ENCODE measurements at regions not wholly inside any gene's neighbourhood (a gene's known extent, or its start where the extent isn't known, plus 50 kb on each side); places are given as distances from the start of the nearest gene placed in this dataset.

DNA sequence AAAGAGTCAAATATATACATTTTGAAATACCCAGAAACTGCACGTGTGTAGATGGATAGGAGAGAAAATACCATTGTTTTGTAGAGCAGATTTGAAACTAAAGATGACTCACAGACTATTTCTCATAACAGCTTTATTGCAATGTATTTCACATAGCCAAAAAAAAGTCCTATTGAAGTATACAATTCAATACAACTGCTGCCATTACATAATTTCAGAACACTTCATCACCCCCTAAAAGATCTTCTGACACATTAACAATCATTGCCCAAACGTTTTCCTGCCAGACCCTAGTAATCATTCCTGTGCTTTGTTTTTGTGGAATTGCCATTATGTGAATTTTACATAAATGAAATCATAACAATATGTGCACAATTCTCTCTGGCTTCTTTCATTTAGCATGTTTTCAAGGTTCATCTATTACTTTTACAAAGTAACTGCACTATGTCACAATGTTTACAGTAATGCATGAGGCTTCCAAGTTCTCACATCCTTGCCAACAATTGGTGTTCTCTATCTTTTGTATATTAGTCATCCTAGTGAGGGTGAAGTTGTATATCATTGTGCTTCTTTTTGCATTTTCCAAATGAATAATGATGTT is 378.6 kb upstream of the CWC22 start:
- no peaks in the 10 kb centered on the region for H3K4me1 ChIP-seq
- H3K9me3 ChIP-seq = no peaks in the 10 kb centered on the region
- TF ChIP-seq, protein P1, sequence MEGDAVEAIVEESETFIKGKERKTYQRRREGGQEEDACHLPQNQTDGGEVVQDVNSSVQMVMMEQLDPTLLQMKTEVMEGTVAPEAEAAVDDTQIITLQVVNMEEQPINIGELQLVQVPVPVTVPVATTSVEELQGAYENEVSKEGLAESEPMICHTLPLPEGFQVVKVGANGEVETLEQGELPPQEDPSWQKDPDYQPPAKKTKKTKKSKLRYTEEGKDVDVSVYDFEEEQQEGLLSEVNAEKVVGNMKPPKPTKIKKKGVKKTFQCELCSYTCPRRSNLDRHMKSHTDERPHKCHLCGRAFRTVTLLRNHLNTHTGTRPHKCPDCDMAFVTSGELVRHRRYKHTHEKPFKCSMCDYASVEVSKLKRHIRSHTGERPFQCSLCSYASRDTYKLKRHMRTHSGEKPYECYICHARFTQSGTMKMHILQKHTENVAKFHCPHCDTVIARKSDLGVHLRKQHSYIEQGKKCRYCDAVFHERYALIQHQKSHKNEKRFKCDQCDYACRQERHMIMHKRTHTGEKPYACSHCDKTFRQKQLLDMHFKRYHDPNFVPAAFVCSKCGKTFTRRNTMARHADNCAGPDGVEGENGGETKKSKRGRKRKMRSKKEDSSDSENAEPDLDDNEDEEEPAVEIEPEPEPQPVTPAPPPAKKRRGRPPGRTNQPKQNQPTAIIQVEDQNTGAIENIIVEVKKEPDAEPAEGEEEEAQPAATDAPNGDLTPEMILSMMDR (IDR thresholded peaks at IDR 0.05) = no peak
- no peak for ATAC-seq
- no peak overlapping the region for H3K27ac ChIP-seq
- DNase-seq = no peak
- intact Hi-C loops (cut with DNase I) = no loop called here
- H3K27me3 ChIP-seq (ENCODE audit: low read depth) = no peaks in the 10 kb centered on the region
- no peaks in the 10 kb centered on the region for H3K36me3 ChIP-seq
- H3K4me3 ChIP-seq = no peak overlapping the region

DNA sequence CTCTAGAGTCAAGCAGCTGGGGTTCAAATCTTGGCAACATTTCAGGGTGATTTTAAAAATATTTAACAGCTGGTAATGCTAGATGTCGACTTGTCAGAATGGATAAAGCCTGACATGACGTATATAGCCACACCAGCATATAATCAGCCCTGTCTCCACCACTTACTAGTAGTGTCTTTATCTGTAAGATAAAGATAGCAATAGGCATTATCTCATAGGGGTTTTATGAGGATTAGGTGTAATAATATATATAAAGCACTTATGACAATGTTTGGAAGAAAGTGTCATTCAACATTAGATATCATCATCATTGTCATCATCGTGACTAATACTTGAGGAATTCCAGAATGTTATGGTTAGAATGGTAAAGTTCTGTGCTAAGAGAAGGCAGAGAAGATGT is 369.0 kb upstream of the CWC22 start:
- Histone ChIP-seq H3K4me3 (no peak overlapping the region), H3K9me3 (no peaks in the 10 kb centered on the region), H3K36me3 (no peaks in the 10 kb centered on the region), H3K4me1 (no peaks in the 10 kb centered on the region), H3K27ac (no peak overlapping the region), H3K27me3 (ENCODE audit: low read depth) (no peaks in the 10 kb centered on the region)
- TF ChIP-seq, protein P1 (IDR thresholded peaks at IDR 0.05) = no peak
- ATAC-seq (no peak), DNase-seq (no peak)
- intact Hi-C loops (cut with DNase I) = no loop called here

DNA sequence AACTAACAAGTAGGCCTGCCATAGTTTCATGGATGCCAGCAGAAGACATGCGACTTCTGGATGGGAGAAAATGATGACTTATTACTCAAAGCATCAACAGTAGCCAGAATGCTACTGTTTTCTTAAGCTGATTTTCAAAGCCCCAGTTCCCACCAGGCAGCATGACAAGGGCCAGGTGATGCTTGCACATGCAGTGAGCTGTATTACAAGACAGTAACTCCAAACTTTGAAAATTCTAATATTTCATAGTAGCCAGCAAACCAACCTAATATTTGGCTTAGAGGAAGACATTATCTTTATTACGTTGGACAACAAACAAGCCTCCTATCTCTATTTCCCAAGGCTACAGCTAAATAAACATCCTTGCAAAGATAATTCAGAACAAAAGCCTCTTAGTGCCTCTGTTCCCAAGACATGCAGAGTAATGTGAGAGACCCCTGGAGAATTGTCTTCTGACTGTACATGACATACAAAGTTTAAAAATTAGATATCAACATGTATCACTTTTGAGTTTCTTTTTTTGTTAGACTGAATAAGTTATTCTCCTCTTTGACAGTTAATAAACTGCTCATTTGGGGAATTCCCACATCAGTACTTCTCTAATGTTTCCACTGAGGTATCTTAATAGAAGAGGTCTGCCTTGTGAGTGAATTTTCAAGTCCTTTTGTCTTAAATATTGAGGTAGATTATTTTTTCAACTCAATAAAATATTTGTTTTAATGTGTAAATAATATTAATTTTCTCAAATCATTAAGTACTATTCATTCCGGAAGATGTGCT is 367.6 kb upstream of the CWC22 start:
- Histone ChIP-seq H3K27me3 (ENCODE audit: low read depth) (no peaks in the 10 kb centered on the region), H3K4me1 (no peaks in the 10 kb centered on the region), H3K27ac (no peak overlapping the region), H3K36me3 (no peaks in the 10 kb centered on the region), H3K4me3 (no peak overlapping the region), H3K9me3 (no peaks in the 10 kb centered on the region)
- TF ChIP-seq, protein P1 (IDR thresholded peaks at IDR 0.05) = no peak
- no peak for ATAC-seq
- intact Hi-C loops (cut with DNase I) = no loop called here
- no peak for DNase-seq

DNA sequence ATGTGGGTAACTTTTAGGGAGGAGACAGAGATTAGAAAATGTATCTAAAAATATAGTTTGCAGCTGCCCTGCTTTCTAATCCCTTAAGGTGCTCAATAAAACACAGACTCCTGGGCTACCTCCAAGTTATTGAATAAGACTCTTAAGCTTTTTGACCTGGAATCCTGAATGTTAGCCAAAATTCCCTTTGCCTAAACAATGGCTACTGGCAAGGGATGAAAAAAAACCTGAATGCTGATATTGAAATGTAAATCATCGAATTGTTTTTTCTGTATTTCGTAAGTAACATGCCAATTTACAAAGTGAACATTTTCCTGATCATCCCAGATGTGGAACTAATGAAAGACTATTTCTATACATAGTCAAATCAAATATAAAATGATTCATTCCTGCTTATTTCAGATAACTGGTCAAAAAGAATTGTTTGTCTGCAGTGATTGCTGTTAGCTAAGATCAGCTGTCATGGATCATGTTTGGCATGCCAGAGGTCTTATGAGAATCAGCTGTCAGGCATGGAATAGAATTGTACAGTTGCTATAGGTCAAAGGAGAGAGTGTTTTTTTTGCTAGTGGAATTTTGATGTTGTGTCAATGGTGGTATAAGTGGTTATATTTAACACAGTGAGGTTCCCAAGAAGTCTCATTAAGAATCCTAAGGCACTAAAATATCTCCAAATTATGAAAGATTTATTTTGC is 363.6 kb upstream of the CWC22 start:
- H3K4me1 ChIP-seq = no peaks in the 10 kb centered on the region
- no peaks in the 10 kb centered on the region for H3K36me3 ChIP-seq
- H3K27me3 ChIP-seq (ENCODE audit: low read depth) = no peaks in the 10 kb centered on the region
- TF ChIP-seq, protein P1 (IDR thresholded peaks at IDR 0.05) = no peak
- ATAC-seq (no peak), DNase-seq (no peak)
- H3K9me3 ChIP-seq = no peaks in the 10 kb centered on the region
- intact Hi-C loops (cut with DNase I) = no loop called here
- H3K4me3 ChIP-seq = no peak overlapping the region
- H3K27ac ChIP-seq = no peak overlapping the region

DNA sequence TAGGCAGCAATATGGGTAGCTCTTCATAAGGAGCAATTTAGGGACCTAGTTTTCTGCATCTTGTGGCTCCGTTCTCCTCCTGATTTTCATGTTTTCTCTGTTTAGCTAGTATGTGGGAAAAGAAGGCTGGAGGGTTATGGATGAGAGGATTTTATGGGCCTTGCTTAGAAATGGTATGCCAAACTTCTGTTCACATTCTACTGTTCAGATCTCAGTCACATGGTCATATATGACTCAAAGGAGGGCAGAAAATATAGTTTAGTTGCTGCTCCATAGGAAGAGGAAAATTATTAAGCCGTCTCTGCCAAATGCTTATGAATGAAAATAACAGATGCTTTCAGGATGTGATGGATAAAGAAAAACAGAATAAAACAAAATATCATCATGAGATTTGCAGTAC is 361.8 kb upstream of the CWC22 start:
- no peak overlapping the region for H3K4me3 ChIP-seq
- no peaks in the 10 kb centered on the region for H3K27me3 ChIP-seq (ENCODE audit: low read depth)
- H3K4me1 ChIP-seq = no peaks in the 10 kb centered on the region
- H3K9me3 ChIP-seq = no peaks in the 10 kb centered on the region
- TF ChIP-seq, protein P1 (IDR thresholded peaks at IDR 0.05) = no peak
- intact Hi-C loops (cut with DNase I) = no loop called here
- no peak for ATAC-seq
- no peak for DNase-seq
- H3K36me3 ChIP-seq = no peaks in the 10 kb centered on the region
- H3K27ac ChIP-seq = no peak overlapping the region
